AG08395 (cell line): ENCODE measurements at regions not wholly inside any gene's neighbourhood (a gene's known extent, or its start where the extent isn't known, plus 50 kb on each side); places are given as distances from the start of the nearest gene placed in this dataset.
"Not testable (repeated sequence)": the region's sequence is repeated elsewhere in the genome, so short reads cannot be mapped to it uniquely, and the experiment has no call there.

Source experiments
- DNase-seq: peaks from one replicate; pipeline ENCODE4 v3.0.0; 2012; ENCODE audit warnings: mixed read lengths, low spot score

- DNase-seq: no peak
Observed at GRCh38 chr10:4262870-4263600, 478.0 kb upstream of the KLF6 start.

GRCh38 chr10:4262449-4262848, 477.4 kb upstream of the KLF6 start:
- no peak for DNase-seq

- DNase-seq: peak; percentile 37
Observed at GRCh38 chr10:4260483-4261124, 475.6 kb upstream of the KLF6 start.

GRCh38 chr10:4257939-4258465, 473.0 kb upstream of the KLF6 start:
- DNase-seq: no peak

GRCh38 chr10:4256971-4257370, 472.0 kb upstream of the KLF6 start:
- no peak for DNase-seq

- DNase-seq: no peak
Observed at GRCh38 chr10:4255751-4256150, 470.7 kb upstream of the KLF6 start.

GRCh38 chr10:4254101-4254994, 469.3 kb upstream of the KLF6 start:
- DNase-seq: peak; percentile 38

GRCh38 chr10:4252701-4253100, 467.7 kb upstream of the KLF6 start:
- DNase-seq: no peak

- DNase-seq: no peak
Observed at GRCh38 chr10:4250587-4250887, 465.5 kb upstream of the KLF6 start.

GRCh38 chr10:4249841-4250586, 465.0 kb upstream of the KLF6 start:
- DNase-seq: no peak

- no peak for DNase-seq
Observed at GRCh38 chr10:4247379-4247778, 462.4 kb upstream of the KLF6 start.

GRCh38 chr10:4246881-4247358, 461.9 kb upstream of the KLF6 start:
- peak; percentile 75 for DNase-seq

GRCh38 chr10:4243651-4244050, 458.6 kb upstream of the KLF6 start:
- peak; percentile 69 for DNase-seq

GRCh38 chr10:4243169-4243568, 458.2 kb upstream of the KLF6 start:
- DNase-seq: no peak

GRCh38 chr10:4242561-4243035, 457.6 kb upstream of the KLF6 start:
- peak; percentile 46 for DNase-seq

- DNase-seq: peak; percentile 78
Observed at GRCh38 chr10:4241724-4242345, 456.8 kb upstream of the KLF6 start.

- DNase-seq: peak; percentile 51
Observed at GRCh38 chr10:4240608-4241197, 455.7 kb upstream of the KLF6 start.

GRCh38 chr10:4239186-4239585, 454.2 kb upstream of the KLF6 start:
- no peak for DNase-seq

GRCh38 chr10:4236905-4237304, 451.9 kb upstream of the KLF6 start:
- DNase-seq: not testable (repeated sequence)

GRCh38 chr10:4234661-4235060, 449.7 kb upstream of the KLF6 start:
- DNase-seq: no peak

GRCh38 chr10:4231439-4231838, 446.4 kb upstream of the KLF6 start:
- DNase-seq: no peak
